SK-N-SH treated with all-trans-retinoic acid at 6 μM for 48 hours (cell line): ENCODE measurements at regions not wholly inside any gene's neighbourhood (a gene's known extent, or its start where the extent isn't known, plus 50 kb on each side); places are given as distances from the start of the nearest gene placed in this dataset.

Source experiments
- ATAC-seq: fragments of 200-7000 bp; cut with Tn5 transposase; 3 replicates; pipeline ENCODE4 v1.9.1; 2020; ENCODE audit warnings: mild to moderate bottlenecking, moderate library complexity
- ARNTL ChIP-seq: fragments of 450-650 bp; formaldehyde crosslinking; IDR thresholded peaks from 2 replicates; pipeline ENCODE4 v1.5.0; 2020; ENCODE audit warnings: low read depth, mild to moderate bottlenecking, moderate library complexity, borderline replicate concordance
- BACH2 ChIP-seq: fragments of 250-450 bp; sonication (Bioruptor Pico); IDR thresholded peaks from 2 replicates; pipeline ENCODE4 v1.9.0; 2021; ENCODE audit warnings: mild to moderate bottlenecking, borderline replicate concordance
- CSDC2 ChIP-seq: fragments of 250-450 bp; sonication (Bioruptor Pico); IDR thresholded peaks from 2 replicates; pipeline ENCODE4 v1.5.0; 2020; ENCODE audit warnings: mild to moderate bottlenecking, moderate library complexity
- ESRRG ChIP-seq: fragments of 250-450 bp; sonication (Bioruptor Pico); IDR thresholded peaks from 2 replicates; pipeline ENCODE4 v1.6.1; 2021; ENCODE audit warnings: mild to moderate bottlenecking
- PPARA ChIP-seq: fragments of 250-450 bp; sonication (Bioruptor Pico); IDR thresholded peaks from 2 replicates; pipeline ENCODE4 v1.5.0; 2020; ENCODE audit warnings: mild to moderate bottlenecking, borderline replicate concordance
- RARB ChIP-seq: fragments of 250-450 bp; sonication (Bioruptor Pico); IDR thresholded peaks from 2 replicates; pipeline ENCODE4 v1.8.0; 2021; ENCODE audit warnings: mild to moderate bottlenecking, moderate library complexity
- SNAI2 ChIP-seq: fragments of 250-450 bp; sonication (Bioruptor Pico); IDR thresholded peaks from 2 replicates; pipeline ENCODE4 v1.5.0; 2020; ENCODE audit warnings: mild to moderate bottlenecking, moderate library complexity
- TCF4 ChIP-seq: fragments of 250-450 bp; sonication (Bioruptor Pico); IDR thresholded peaks from 2 replicates; pipeline ENCODE4 v1.8.0; 2021; ENCODE audit warnings: mild to moderate bottlenecking, moderate library complexity, borderline replicate concordance
- TOX ChIP-seq: fragments of 250-450 bp; sonication (Bioruptor Pico); IDR thresholded peaks from 2 replicates; pipeline ENCODE4 v1.8.0; 2021; ENCODE audit warnings: mild to moderate bottlenecking, moderate library complexity, borderline replicate concordance
- ZC3H10 ChIP-seq: fragments of 250-450 bp; sonication (Bioruptor Pico); IDR thresholded peaks from 2 replicates; pipeline ENCODE4 v1.5.1; 2021; ENCODE audit warnings: mild to moderate bottlenecking, moderate library complexity
- ZFP3 ChIP-seq: fragments of 250-450 bp; sonication (Bioruptor Pico); IDR thresholded peaks from 2 replicates; pipeline ENCODE4 v1.5.0; 2020; ENCODE audit warnings: mild to moderate bottlenecking, moderate library complexity
- ZFP30 ChIP-seq: fragments of 450-650 bp; formaldehyde crosslinking; IDR thresholded peaks from 2 replicates; pipeline ENCODE4 v1.5.0; 2022; ENCODE audit warnings: mild to moderate bottlenecking, moderate library complexity
- ZNF565 ChIP-seq: fragments of 450-650 bp; formaldehyde crosslinking; conservative IDR thresholded peaks from 2 replicates; pipeline ENCODE4 v1.5.0; 2020; ENCODE audit warnings: low read depth, mild to moderate bottlenecking, moderate library complexity
- ZNF70 ChIP-seq: fragments of 450-650 bp; formaldehyde crosslinking; IDR thresholded peaks from 2 replicates; pipeline ENCODE4 v1.5.0; 2020; ENCODE audit warnings: mild to moderate bottlenecking, moderate library complexity
- ZNF8 ChIP-seq: fragments of 450-650 bp; formaldehyde crosslinking; IDR thresholded peaks from 2 replicates; pipeline ENCODE4 v1.5.0; 2020; ENCODE audit warnings: mild to moderate bottlenecking, moderate library complexity
- TF ChIP-seq, protein P1 (sequence below): fragments of 250-450 bp; sonication (Bioruptor Pico); IDR thresholded peaks from 2 replicates; pipeline ENCODE4 v1.5.1; 2020; ENCODE audit warnings: low read depth, mild to moderate bottlenecking, moderate library complexity
- TF ChIP-seq, protein P2 (sequence below): fragments of 250-450 bp; sonication (Bioruptor Pico); IDR thresholded peaks from 2 replicates; pipeline ENCODE4 v1.8.0; 2020; ENCODE audit warnings: mild to moderate bottlenecking, moderate library complexity, borderline replicate concordance
- TF ChIP-seq, protein P3 (sequence below): fragments of 250-450 bp; sonication (Bioruptor Pico); IDR thresholded peaks from 2 replicates; pipeline ENCODE4 v1.8.0; 2021; ENCODE audit warnings: low read depth, mild to moderate bottlenecking, moderate library complexity, borderline replicate concordance
- TF ChIP-seq, protein P4 (sequence below): fragments of 250-450 bp; sonication (Bioruptor Pico); IDR thresholded peaks from 2 replicates; pipeline ENCODE4 v1.5.0; 2020; ENCODE audit warnings: mild to moderate bottlenecking, moderate library complexity
- TF ChIP-seq, protein P5 (sequence below): fragments of 250-450 bp; sonication (Bioruptor Pico); IDR thresholded peaks from 2 replicates; pipeline ENCODE4 v1.5.1; 2021; ENCODE audit warnings: mild to moderate bottlenecking, moderate library complexity

DNA sequence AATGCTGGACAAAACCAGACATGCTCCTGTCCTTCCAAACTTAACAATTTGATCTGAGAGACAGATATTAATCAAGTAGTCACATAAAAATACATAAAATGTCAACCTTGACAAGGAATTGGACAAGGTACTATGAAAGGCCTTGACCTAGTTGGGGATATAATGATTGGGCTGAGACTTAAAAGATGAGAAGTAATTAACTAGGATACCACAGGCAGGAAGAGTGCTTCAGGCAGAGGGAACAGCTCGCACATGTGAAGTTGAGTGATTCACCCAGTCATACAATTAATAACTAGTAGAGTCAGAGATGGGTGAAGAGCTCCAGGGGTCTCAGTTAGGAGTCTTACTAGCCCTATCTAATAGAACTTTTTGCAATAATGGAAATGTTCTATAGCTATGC lies 259.5 kb downstream of the MSRB3 start:
- ATAC-seq: no peak
- no peak for TF ChIP-seq SNAI2 (CRISPR knock-in tag)
- TF ChIP-seq ZNF8 (CRISPR knock-in tag): no peak
- TF ChIP-seq, protein P1, sequence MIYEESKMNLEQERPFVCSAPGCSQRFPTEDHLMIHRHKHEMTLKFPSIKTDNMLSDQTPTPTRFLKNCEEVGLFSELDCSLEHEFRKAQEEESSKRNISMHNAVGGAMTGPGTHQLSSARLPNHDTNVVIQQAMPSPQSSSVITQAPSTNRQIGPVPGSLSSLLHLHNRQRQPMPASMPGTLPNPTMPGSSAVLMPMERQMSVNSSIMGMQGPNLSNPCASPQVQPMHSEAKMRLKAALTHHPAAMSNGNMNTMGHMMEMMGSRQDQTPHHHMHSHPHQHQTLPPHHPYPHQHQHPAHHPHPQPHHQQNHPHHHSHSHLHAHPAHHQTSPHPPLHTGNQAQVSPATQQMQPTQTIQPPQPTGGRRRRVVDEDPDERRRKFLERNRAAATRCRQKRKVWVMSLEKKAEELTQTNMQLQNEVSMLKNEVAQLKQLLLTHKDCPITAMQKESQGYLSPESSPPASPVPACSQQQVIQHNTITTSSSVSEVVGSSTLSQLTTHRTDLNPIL (CRISPR knock-in tag): no peak
- TF ChIP-seq TCF4 (CRISPR knock-in tag): no peak
- TF ChIP-seq, protein P2, sequence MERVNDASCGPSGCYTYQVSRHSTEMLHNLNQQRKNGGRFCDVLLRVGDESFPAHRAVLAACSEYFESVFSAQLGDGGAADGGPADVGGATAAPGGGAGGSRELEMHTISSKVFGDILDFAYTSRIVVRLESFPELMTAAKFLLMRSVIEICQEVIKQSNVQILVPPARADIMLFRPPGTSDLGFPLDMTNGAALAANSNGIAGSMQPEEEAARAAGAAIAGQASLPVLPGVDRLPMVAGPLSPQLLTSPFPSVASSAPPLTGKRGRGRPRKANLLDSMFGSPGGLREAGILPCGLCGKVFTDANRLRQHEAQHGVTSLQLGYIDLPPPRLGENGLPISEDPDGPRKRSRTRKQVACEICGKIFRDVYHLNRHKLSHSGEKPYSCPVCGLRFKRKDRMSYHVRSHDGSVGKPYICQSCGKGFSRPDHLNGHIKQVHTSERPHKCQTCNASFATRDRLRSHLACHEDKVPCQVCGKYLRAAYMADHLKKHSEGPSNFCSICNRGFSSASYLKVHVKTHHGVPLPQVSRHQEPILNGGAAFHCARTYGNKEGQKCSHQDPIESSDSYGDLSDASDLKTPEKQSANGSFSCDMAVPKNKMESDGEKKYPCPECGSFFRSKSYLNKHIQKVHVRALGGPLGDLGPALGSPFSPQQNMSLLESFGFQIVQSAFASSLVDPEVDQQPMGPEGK (CRISPR knock-in tag): no peak
- TF ChIP-seq RARB (CRISPR knock-in tag): no peak
- no peak for TF ChIP-seq CSDC2 (CRISPR knock-in tag)
- TF ChIP-seq, protein P3, sequence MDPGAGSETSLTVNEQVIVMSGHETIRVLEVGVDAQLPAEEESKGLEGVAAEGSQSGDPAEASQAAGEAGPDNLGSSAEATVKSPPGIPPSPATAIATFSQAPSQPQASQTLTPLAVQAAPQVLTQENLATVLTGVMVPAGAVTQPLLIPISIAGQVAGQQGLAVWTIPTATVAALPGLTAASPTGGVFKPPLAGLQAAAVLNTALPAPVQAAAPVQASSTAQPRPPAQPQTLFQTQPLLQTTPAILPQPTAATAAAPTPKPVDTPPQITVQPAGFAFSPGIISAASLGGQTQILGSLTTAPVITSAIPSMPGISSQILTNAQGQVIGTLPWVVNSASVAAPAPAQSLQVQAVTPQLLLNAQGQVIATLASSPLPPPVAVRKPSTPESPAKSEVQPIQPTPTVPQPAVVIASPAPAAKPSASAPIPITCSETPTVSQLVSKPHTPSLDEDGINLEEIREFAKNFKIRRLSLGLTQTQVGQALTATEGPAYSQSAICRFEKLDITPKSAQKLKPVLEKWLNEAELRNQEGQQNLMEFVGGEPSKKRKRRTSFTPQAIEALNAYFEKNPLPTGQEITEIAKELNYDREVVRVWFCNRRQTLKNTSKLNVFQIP: no peak
- no peak for TF ChIP-seq ZNF70 (CRISPR knock-in tag)
- TF ChIP-seq BACH2 (CRISPR knock-in tag): no peak
- TF ChIP-seq, protein P4, sequence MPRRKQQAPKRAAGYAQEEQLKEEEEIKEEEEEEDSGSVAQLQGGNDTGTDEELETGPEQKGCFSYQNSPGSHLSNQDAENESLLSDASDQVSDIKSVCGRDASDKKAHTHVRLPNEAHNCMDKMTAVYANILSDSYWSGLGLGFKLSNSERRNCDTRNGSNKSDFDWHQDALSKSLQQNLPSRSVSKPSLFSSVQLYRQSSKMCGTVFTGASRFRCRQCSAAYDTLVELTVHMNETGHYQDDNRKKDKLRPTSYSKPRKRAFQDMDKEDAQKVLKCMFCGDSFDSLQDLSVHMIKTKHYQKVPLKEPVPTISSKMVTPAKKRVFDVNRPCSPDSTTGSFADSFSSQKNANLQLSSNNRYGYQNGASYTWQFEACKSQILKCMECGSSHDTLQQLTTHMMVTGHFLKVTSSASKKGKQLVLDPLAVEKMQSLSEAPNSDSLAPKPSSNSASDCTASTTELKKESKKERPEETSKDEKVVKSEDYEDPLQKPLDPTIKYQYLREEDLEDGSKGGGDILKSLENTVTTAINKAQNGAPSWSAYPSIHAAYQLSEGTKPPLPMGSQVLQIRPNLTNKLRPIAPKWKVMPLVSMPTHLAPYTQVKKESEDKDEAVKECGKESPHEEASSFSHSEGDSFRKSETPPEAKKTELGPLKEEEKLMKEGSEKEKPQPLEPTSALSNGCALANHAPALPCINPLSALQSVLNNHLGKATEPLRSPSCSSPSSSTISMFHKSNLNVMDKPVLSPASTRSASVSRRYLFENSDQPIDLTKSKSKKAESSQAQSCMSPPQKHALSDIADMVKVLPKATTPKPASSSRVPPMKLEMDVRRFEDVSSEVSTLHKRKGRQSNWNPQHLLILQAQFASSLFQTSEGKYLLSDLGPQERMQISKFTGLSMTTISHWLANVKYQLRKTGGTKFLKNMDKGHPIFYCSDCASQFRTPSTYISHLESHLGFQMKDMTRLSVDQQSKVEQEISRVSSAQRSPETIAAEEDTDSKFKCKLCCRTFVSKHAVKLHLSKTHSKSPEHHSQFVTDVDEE (CRISPR knock-in tag): no peak
- TF ChIP-seq ZNF565 (CRISPR knock-in tag): no peak
- no peak for TF ChIP-seq ESRRG (CRISPR knock-in tag)

DNA sequence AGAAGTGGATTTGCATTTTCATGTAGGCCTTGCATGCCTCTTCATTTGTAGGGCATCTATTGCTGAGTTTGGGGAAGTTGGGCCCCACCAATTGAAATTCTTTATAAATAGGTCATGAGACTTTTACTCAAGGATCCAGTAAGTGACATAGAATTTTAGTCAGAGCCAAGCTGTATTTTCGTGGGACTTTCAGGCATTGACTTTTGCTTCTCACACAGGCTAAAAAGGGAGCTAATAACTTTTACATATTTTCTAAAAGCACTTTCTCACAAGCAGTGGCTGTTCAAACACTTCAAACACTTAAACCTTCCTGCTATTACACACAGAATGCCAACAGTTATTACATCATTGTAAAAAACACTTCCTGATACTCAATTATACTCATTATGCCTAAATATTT lies 260.5 kb downstream of the MSRB3 start:
- no peak for TF ChIP-seq ZNF565 (CRISPR knock-in tag)
- no peak for TF ChIP-seq TCF4 (CRISPR knock-in tag)
- TF ChIP-seq, protein P3: no peak
- no peak for TF ChIP-seq ARNTL (CRISPR knock-in tag)
- TF ChIP-seq, protein P1 (CRISPR knock-in tag): no peak
- no peak for TF ChIP-seq ZNF8 (CRISPR knock-in tag)
- no peak for TF ChIP-seq PPARA (CRISPR knock-in tag)
- TF ChIP-seq TOX: no peak
- TF ChIP-seq, protein P5, sequence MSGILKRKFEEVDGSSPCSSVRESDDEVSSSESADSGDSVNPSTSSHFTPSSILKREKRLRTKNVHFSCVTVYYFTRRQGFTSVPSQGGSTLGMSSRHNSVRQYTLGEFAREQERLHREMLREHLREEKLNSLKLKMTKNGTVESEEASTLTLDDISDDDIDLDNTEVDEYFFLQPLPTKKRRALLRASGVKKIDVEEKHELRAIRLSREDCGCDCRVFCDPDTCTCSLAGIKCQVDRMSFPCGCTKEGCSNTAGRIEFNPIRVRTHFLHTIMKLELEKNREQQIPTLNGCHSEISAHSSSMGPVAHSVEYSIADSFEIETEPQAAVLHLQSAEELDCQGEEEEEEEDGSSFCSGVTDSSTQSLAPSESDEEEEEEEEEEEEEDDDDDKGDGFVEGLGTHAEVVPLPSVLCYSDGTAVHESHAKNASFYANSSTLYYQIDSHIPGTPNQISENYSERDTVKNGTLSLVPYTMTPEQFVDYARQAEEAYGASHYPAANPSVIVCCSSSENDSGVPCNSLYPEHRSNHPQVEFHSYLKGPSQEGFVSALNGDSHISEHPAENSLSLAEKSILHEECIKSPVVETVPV: no peak
- TF ChIP-seq ZNF70 (CRISPR knock-in tag): no peak
- TF ChIP-seq ZFP30 (CRISPR knock-in tag): no peak
- TF ChIP-seq ZC3H10 (CRISPR knock-in tag): no peak
- no peak for TF ChIP-seq SNAI2 (CRISPR knock-in tag)
- no peak for TF ChIP-seq ZFP3 (CRISPR knock-in tag)
- TF ChIP-seq CSDC2 (CRISPR knock-in tag): no peak
- TF ChIP-seq, protein P2 (CRISPR knock-in tag): no peak
- TF ChIP-seq, protein P4 (CRISPR knock-in tag): no peak
- ATAC-seq: no peak
